ENCODE measurements at regions not wholly inside any gene's neighbourhood (a gene's known extent, or its start where the extent isn't known, plus 50 kb on each side); places are given as distances from the start of the nearest gene placed in this dataset.

GRCh38 chr10:110376767-110377160 lies 72.0 kb upstream of the SMNDC1 start:
- H3K4me1 ChIP-seq (ENCODE audit: insufficient read depth, low read length, poor library complexity, severe bottlenecking): no peaks in the 10 kb centered on the region
- ChIA-PET CTCF (no interaction called here), POLR2A (ENCODE audit: low non-redundant PET) (no interaction called here)
- H3K9me3 ChIP-seq (ENCODE audit: low read depth, low read length, poor library complexity, severe bottlenecking): no peaks in the 10 kb centered on the region
- intact Hi-C loops (cut with micrococcal nuclease; ENCODE audit: unreplicated experiment): no loop called here
- no peak overlapping the region for H3K4me3 ChIP-seq (ENCODE audit: low read depth, low read length, poor library complexity, severe bottlenecking)
- DNase-seq (ENCODE audit: low spot score): no peak
- TF ChIP-seq EZH2 (IDR thresholded peaks at IDR 0.05; ENCODE audit: borderline replicate concordance, low read depth, low read length, poor library complexity, severe bottlenecking) (no peak), CTCF (conservative IDR thresholded peaks at IDR 0.05; ENCODE audit: low read depth, low read length) (no peak)
- no TSS peak for BruUV-seq (replicated peaks)
- H3K27ac ChIP-seq (ENCODE audit: low read depth, low read length, poor library complexity, severe bottlenecking): no peak overlapping the region
- H3K27me3 ChIP-seq (replicated peaks; ENCODE audit: insufficient read depth, low read depth, low read length, poor library complexity): no peaks in the 10 kb centered on the region
- H3K36me3 ChIP-seq (ENCODE audit: insufficient read depth, low read length, poor library complexity, severe bottlenecking): no peaks in the 10 kb centered on the region

DNA sequence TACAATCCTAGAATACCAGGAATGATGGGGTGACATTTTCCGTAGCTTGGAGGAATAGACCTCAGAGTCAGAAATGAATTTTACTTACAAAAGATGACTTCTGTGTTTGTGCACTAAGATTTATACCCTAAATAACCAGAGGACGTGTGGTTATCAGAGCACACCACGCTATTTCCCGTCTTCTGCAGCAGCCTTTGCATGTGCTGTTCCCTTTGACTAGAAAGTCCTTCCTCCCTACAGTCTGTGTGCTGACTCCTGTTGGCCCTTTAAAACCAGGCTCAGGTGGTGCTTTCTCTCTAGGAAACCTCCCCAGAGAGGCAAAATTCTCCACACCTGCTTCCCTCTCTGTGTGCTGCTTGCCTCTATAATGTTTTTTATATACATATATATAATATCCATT lies 73.3 kb upstream of the SMNDC1 start:
- CTCF ChIA-PET: no interaction called here
- no peaks in the 10 kb centered on the region for H3K4me1 ChIP-seq (ENCODE audit: insufficient read depth, low read length, poor library complexity, severe bottlenecking)

DNA sequence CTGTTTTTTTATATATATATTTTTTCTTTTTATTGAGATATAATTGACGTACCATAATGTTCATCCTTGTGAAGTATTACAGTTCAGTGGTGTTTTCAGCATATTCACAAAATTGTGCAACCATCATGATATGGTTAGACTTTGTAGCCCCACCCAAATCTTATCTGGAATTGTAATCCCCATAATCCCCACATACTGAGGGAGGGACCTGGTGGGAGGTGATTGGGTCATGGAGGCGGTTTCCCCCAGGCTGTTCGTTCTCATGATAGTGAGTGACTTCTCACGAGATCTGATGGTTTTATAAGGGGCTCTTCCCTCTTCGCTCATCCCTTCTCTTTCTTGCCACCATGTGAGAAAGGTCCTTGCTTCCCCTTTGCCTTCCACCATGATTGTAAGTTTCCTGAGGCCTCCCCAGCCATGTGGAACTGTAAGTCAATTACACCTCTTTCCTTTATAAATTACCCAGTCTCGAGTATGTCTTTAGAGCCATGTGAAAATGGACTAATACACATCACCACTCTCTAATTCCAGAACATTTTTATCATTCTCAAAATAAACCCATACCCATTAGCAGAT lies 73.9 kb upstream of the SMNDC1 start:
- H3K27ac ChIP-seq (ENCODE audit: low read depth, low read length, poor library complexity, severe bottlenecking): no peak overlapping the region
- BruUV-seq (replicated peaks): no TSS peak
- no peak for TF ChIP-seq EZH2 (IDR thresholded peaks at IDR 0.05; ENCODE audit: borderline replicate concordance, low read depth, low read length, poor library complexity, severe bottlenecking)
- TF ChIP-seq CTCF (conservative IDR thresholded peaks at IDR 0.05; ENCODE audit: low read depth, low read length): no peak
- DNase-seq (ENCODE audit: low spot score): no peak
- H3K4me1 ChIP-seq (ENCODE audit: insufficient read depth, low read length, poor library complexity, severe bottlenecking): no peaks in the 10 kb centered on the region
- ChIA-PET CTCF (no interaction called here), POLR2A (ENCODE audit: low non-redundant PET) (no interaction called here)
- H3K27me3 ChIP-seq (replicated peaks; ENCODE audit: insufficient read depth, low read depth, low read length, poor library complexity): no peaks in the 10 kb centered on the region
- no peaks in the 10 kb centered on the region for H3K36me3 ChIP-seq (ENCODE audit: insufficient read depth, low read length, poor library complexity, severe bottlenecking)
- H3K4me3 ChIP-seq (ENCODE audit: low read depth, low read length, poor library complexity, severe bottlenecking): no peak overlapping the region
- intact Hi-C loops (cut with micrococcal nuclease; ENCODE audit: unreplicated experiment): no loop called here
- no peaks in the 10 kb centered on the region for H3K9me3 ChIP-seq (ENCODE audit: low read depth, low read length, poor library complexity, severe bottlenecking)

More for the DNA sequence above, 73.3 kb upstream of the SMNDC1 start:
- intact Hi-C loops (cut with micrococcal nuclease; ENCODE audit: unreplicated experiment): no loop called here
- H3K4me3 ChIP-seq (ENCODE audit: low read depth, low read length, poor library complexity, severe bottlenecking): no peak overlapping the region
- H3K27me3 ChIP-seq (replicated peaks; ENCODE audit: insufficient read depth, low read depth, low read length, poor library complexity): no peaks in the 10 kb centered on the region
- POLR2A ChIA-PET (ENCODE audit: low non-redundant PET): no interaction called here
- no peaks in the 10 kb centered on the region for H3K9me3 ChIP-seq (ENCODE audit: low read depth, low read length, poor library complexity, severe bottlenecking)
- no peak for DNase-seq (ENCODE audit: low spot score)
- H3K36me3 ChIP-seq (ENCODE audit: insufficient read depth, low read length, poor library complexity, severe bottlenecking): no peaks in the 10 kb centered on the region
- no TSS peak for BruUV-seq (replicated peaks)
- H3K27ac ChIP-seq (ENCODE audit: low read depth, low read length, poor library complexity, severe bottlenecking): no peak overlapping the region
- TF ChIP-seq EZH2 (IDR thresholded peaks at IDR 0.05; ENCODE audit: borderline replicate concordance, low read depth, low read length, poor library complexity, severe bottlenecking) (no peak), CTCF (conservative IDR thresholded peaks at IDR 0.05; ENCODE audit: low read depth, low read length) (no peak)

Data from A673 (cell line).